GM12891 (cell line): ENCODE measurements at regions not wholly inside any gene's neighbourhood (a gene's known extent, or its start where the extent isn't known, plus 50 kb on each side); places are given as distances from the start of the nearest gene placed in this dataset.
"Not testable (repeated sequence)": the region's sequence is repeated elsewhere in the genome, so short reads cannot be mapped to it uniquely, and the experiment has no call there.

Experiments
- DNase-seq: peaks from one replicate; pipeline ENCODE4 v3.0.0; 2011; ENCODE audit warnings: low spot score; ENCODE audit not compliant: insufficient read length
- FAIRE-seq: peaks from 2 replicates; lab custom pipeline; 2011; peaks lifted over from hg19 to GRCh38; lab: Jason Lieb, UNC
- PAX5 ChIP-seq: IDR thresholded peaks from 2 replicates; pipeline ENCODE4 v1.6.1; 2011; ENCODE audit warnings: low read length, moderate library complexity, mild to moderate bottlenecking; ENCODE audit not compliant: insufficient read depth, severe bottlenecking
- POLR2A ChIP-seq: IDR thresholded peaks from 2 replicates; pipeline ENCODE4 v1.6.1; 2011; ENCODE audit warnings: low read depth, low read length, control low read depth
- POLR2AphosphoS5 ChIP-seq: IDR thresholded peaks from 2 replicates; pipeline ENCODE4 v1.6.1; 2011; ENCODE audit warnings: low read depth, low read length, control low read depth
- POU2F2 ChIP-seq: IDR thresholded peaks from 2 replicates; pipeline ENCODE4 v1.6.1; 2011; ENCODE audit warnings: low read depth, mild to moderate bottlenecking, control low read depth, low read length, moderate library complexity
- SPI1 ChIP-seq: IDR thresholded peaks from 2 replicates; pipeline ENCODE4 v1.6.1; 2011; ENCODE audit warnings: low read depth, low read length, control low read depth
- TAF1 ChIP-seq: IDR thresholded peaks from 2 replicates; pipeline ENCODE4 v1.6.1; 2011; ENCODE audit warnings: low read depth, low read length, control low read depth

DNA sequence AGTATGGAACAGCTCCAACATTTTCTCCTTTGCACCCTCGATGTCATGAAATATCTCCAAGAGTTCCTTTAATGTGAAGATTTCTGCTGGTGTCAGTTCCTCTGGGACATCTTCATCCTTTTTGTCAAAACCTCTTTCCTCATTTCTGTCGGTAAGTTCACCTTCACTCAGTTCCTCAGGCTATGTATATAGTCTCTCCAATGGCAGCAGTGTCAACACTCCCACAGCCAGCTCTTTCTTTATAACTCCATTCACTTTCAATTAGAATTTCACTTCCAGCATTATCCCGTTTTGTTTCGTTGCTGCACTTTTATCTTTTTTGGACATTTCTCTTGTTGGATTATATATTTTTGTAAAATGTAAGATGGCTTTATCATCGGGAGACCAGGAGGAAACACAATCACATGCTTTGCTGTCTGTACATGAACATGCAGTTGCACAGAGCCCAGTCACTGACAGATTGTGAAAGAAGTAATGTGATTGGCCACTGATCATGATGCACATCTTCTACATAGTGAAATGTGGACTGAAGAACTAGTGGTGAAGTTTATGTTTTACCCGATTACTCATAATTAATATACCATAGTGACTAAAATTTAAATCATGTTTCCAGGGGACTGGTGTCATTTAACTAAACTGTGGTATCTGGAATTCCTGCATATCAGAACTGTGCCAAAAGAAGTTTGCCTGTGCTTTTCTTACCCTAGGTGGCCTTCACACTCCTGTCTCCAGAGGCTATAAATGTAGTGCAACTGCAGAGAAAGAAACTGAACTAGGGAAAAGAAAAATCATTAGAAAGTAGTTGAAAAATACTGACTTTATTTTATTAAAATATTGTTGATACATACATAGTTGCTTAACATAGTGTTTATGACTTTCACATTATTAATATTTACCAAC lies 289.6 kb downstream of the PPP1R3A start:
- FAIRE-seq, result no peak
- DNase-seq, result no peak
- TF ChIP-seq TAF1, result no peak
- TF ChIP-seq POU2F2, result no peak
- TF ChIP-seq POLR2A, result no peak
- TF ChIP-seq PAX5, result no peak
- TF ChIP-seq POLR2AphosphoS5, result no peak
- no peak for TF ChIP-seq SPI1

DNA sequence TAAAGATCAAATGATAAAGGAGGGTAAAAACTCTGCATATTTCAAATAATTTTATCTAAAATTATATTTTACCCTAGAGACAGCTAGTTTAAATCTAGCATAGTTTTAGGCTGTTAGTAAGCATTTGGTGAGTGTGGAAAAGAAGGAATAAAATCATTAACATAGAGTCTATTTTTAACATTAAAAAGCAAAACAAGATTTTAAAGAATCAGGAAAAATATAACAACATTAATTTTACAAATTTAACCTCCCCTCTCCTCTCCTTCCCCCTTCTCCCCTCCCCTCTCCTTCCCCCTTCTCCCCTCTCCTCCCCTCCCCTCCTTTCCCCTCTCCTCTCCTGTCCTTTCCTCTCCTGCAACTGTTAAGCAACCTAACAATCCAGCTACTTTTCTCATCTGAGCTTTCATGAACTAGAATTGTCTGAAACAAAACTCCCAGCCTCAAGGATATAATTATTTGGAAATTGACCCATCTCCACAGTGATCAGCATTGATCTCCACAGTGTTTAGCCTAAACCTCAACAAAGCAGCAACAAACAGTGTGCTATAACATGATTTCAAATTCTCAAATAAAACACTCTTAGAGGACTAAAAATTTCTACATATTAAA lies 293.2 kb downstream of the PPP1R3A start:
- no peak for TF ChIP-seq TAF1
- no peak for TF ChIP-seq SPI1
- no peak for TF ChIP-seq POLR2A
- no peak for TF ChIP-seq PAX5
- no peak for TF ChIP-seq POU2F2
- DNase-seq (no peak), FAIRE-seq (no peak)

GRCh38 chr7:113622796-113623195 lies 296.0 kb downstream of the PPP1R3A start:
- DNase-seq (no peak), FAIRE-seq (no peak)
- TF ChIP-seq POU2F2 (no peak), TAF1 (no peak), POLR2AphosphoS5 (no peak), PAX5 (no peak), POLR2A (no peak), SPI1 (no peak)

- FAIRE-seq, result no peak
- DNase-seq, result no peak
- no peak for TF ChIP-seq POLR2A
- no peak for TF ChIP-seq POU2F2
- no peak for TF ChIP-seq TAF1
- no peak for TF ChIP-seq POLR2AphosphoS5
- TF ChIP-seq SPI1, result no peak
Observed at GRCh38 chr7:113610572-113610971, 308.2 kb downstream of the PPP1R3A start.

GRCh38 chr7:113608782-113609181 lies 310.0 kb downstream of the PPP1R3A start:
- no peak for FAIRE-seq
- DNase-seq, result no peak
- TF ChIP-seq TAF1 (no peak), POLR2A (no peak), POU2F2 (no peak), PAX5 (no peak), SPI1 (no peak), POLR2AphosphoS5 (no peak)

DNA sequence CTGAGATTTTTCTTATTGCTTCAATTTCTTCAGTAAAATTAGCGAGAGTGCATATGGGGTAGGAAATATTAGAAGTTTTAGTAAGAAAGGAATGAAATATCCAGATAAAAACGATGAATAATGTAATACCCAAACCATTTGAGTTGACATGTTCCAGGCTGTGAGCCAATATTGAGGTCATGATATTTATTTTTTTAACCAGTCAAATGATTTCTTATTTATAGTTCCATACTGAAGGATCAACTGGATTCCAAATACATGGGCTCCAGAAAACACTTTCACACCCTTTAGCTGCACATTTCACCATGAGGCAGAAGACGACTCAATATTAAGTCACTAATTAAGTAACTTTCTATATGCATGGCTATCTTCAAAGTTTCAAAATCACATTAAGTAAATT lies 312.5 kb downstream of the PPP1R3A start:
- FAIRE-seq (no peak), DNase-seq (no peak)
- TF ChIP-seq POLR2A (no peak), PAX5 (no peak), SPI1 (no peak), POU2F2 (no peak), TAF1 (no peak), POLR2AphosphoS5 (no peak)

DNA sequence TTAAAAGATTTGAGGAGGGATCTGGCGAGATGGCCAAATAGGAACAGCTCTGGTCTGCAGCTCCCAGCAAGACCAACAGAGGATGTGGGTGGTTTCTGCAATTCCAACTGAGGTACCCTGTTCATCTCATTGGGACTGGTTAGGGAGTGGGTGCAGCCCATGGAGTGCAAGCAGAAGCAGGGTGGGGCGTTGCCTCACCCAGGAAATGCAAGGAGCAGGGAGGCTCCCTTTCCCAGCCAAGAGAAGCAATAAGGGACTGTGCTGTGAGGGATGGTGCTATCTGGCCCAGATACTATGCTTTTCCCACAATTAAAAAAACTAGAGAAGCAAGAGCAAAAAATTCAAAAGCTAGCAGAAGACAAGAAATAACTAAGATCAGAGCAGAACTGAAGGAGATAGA lies 318.4 kb downstream of the PPP1R3A start:
- not testable (repeated sequence) for FAIRE-seq, DNase-seq

GRCh38 chr7:113593455-113593854 lies 325.4 kb downstream of the PPP1R3A start:
- not testable (repeated sequence) for FAIRE-seq, DNase-seq

GRCh38 chr7:113592924-113593323 lies 325.9 kb downstream of the PPP1R3A start:
- FAIRE-seq, DNase-seq: not testable (repeated sequence)

- no peak for DNase-seq
- no peak for FAIRE-seq
- TF ChIP-seq POU2F2 (no peak), TAF1 (no peak), PAX5 (no peak), POLR2AphosphoS5 (no peak), SPI1 (no peak), POLR2A (no peak)
Observed at GRCh38 chr7:113582471-113582870, 336.3 kb downstream of the PPP1R3A start.

GRCh38 chr7:113563257-113563656 lies 355.6 kb downstream of the PPP1R3A start:
- not testable (repeated sequence) for DNase-seq

More at GRCh38 chr7:113563257-113563656, 355.6 kb downstream of the PPP1R3A start:
- not testable (repeated sequence) for FAIRE-seq
